CD4-positive, CD25-positive, alpha-beta regulatory T cell (primary cell): ENCODE measurements at regions not wholly inside any gene's neighbourhood (a gene's known extent, or its start where the extent isn't known, plus 50 kb on each side); places are given as distances from the start of the nearest gene placed in this dataset.

Experiments
- ATAC-seq, 2 donors: fragments of 150-1000 bp; cut with Tn5 transposase; one replicate each; pipeline ENCODE4 v1.10.0; 2021; ENCODE audit warnings: low read depth in 2 of 2, moderate number of reproducible peaks in 2 of 2, moderate library complexity in 1 of 2
- DNase-seq, 3 donors: peaks; one replicate each; pipeline versions ENCODE4 v3.0.0 to v3.0.0-alpha.2; 2012 to 2022; ENCODE audit warnings: mixed read lengths in 1 of 3
- H3K27ac ChIP-seq: one replicate; pipeline ENCODE4 v1.7.0; 2013; ENCODE audit warnings: mild to moderate bottlenecking, low read length; ENCODE audit not compliant: insufficient read depth, poor library complexity, severe bottlenecking
- H3K27me3 ChIP-seq: one replicate; pipeline ENCODE4 v1.7.0; 2013; ENCODE audit warnings: low read length; ENCODE audit not compliant: control insufficient read depth, insufficient read depth
- H3K36me3 ChIP-seq: one replicate; pipeline ENCODE4 v1.7.0; 2013; ENCODE audit warnings: mild to moderate bottlenecking, low read length, moderate library complexity; ENCODE audit not compliant: control insufficient read depth, insufficient read depth
- H3K4me1 ChIP-seq: 2 replicates; pipeline ENCODE4 v1.7.0; 2013; ENCODE audit warnings: mild to moderate bottlenecking, low read length; ENCODE audit not compliant: insufficient read depth, control insufficient read depth, poor library complexity, severe bottlenecking
- H3K4me3 ChIP-seq: one replicate; pipeline ENCODE4 v1.7.0; 2013; ENCODE audit warnings: low read depth, mild to moderate bottlenecking, low read length, moderate library complexity
- H3K9me3 ChIP-seq, 2 experiments: 1 replicate in 1 of 2; 2 replicates in 1 of 2; pipeline ENCODE4 v1.7.0; 2013; ENCODE audit warnings: low read length in 2 of 2, mild to moderate bottlenecking in 1 of 2, moderate library complexity in 1 of 2; ENCODE audit not compliant: control insufficient read depth in 2 of 2
- H3K27ac Mint-ChIP-seq, 3 donors: one replicate each; pipeline ENCODE4 v1.8.0; 2020 to 2022; ENCODE audit warnings: mild to moderate bottlenecking in 3 of 3, mixed read lengths in 3 of 3, moderate library complexity in 2 of 3
- H3K27me3 Mint-ChIP-seq: one replicate; pipeline ENCODE4 v1.8.0; 2022; ENCODE audit warnings: mild to moderate bottlenecking, mixed read lengths
- H3K36me3 Mint-ChIP-seq: one replicate; pipeline ENCODE4 v1.8.0; 2020; ENCODE audit warnings: mixed read lengths
- H3K4me1 Mint-ChIP-seq, 4 donors: one replicate each; pipeline ENCODE4 v1.8.0; 2020 to 2022; ENCODE audit warnings: mixed read lengths in 4 of 4, mild to moderate bottlenecking in 1 of 4
- H3K4me3 Mint-ChIP-seq, 4 donors: one replicate each; pipeline ENCODE4 v1.8.0; 2020 to 2022; ENCODE audit warnings: mild to moderate bottlenecking in 4 of 4, mixed read lengths in 4 of 4, moderate library complexity in 3 of 4
- H3K9me3 Mint-ChIP-seq, 7 donors: one replicate each; pipeline ENCODE4 v1.8.0; 2020 to 2022; ENCODE audit warnings: mixed read lengths in 7 of 7, mild to moderate bottlenecking in 3 of 7, moderate library complexity in 2 of 7

- no peak overlapping the region for H3K4me3 Mint-ChIP-seq
- no peak overlapping the region for H3K4me3 ChIP-seq
- ATAC-seq (no peak), DNase-seq (no peak)
- no peak overlapping the region for H3K27ac ChIP-seq
- H3K27ac Mint-ChIP-seq: no peak overlapping the region
- no peaks in the 10 kb centered on the region for H3K27me3 Mint-ChIP-seq
- H3K4me1 Mint-ChIP-seq: no peaks in the 10 kb centered on the region
- no peaks in the 10 kb centered on the region for H3K36me3 Mint-ChIP-seq
- no peaks in the 10 kb centered on the region for H3K4me1 ChIP-seq
- H3K27me3 ChIP-seq: no peaks in the 10 kb centered on the region
- H3K36me3 ChIP-seq: no peaks in the 10 kb centered on the region
- H3K9me3 ChIP-seq: no peaks in the 10 kb centered on the region
- H3K9me3 Mint-ChIP-seq: peaks cover 0 to 8% (median 2%) of the 10 kb centered on the region in 7 donors
Observed at GRCh38 chr4:171667906-171668305, 145.3 kb upstream of the GALNTL6 start.

DNA sequence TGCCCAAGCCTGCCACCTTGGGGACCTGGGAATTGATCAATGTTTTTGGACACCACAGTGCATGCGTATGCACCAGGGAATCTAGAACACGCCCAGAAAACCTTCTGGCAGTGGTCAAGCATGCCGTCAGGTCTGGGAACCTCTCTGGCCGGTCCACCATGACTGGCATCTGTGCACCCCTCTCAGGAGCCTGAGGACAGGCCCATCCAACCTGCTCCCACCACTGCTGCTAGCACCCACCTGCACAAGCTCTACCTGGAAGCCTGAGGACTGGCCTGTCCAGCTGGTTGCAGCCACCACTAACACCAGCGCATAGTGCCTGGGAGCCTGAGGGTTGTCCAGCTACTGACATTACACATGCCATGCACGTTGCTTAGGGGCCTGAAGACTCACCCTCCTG, 162.1 kb upstream of the GALNTL6 start:
- H3K27me3 Mint-ChIP-seq: no peaks in the 10 kb centered on the region
- ATAC-seq: no peak
- H3K4me3 Mint-ChIP-seq: no peak overlapping the region
- Histone ChIP-seq H3K9me3 (no peaks in the 10 kb centered on the region), H3K27ac (no peak overlapping the region), H3K36me3 (no peaks in the 10 kb centered on the region), H3K27me3 (no peaks in the 10 kb centered on the region), H3K4me3 (no peak overlapping the region), H3K4me1 (no peaks in the 10 kb centered on the region)
- no peaks in the 10 kb centered on the region for H3K4me1 Mint-ChIP-seq
- no peaks in the 10 kb centered on the region for H3K36me3 Mint-ChIP-seq
- no peak for DNase-seq
- peaks cover 0 to 8% (median 2%) of the 10 kb centered on the region in 7 donors for H3K9me3 Mint-ChIP-seq
- no peak overlapping the region for H3K27ac Mint-ChIP-seq

GRCh38 chr4:171650543-171650942, 162.7 kb upstream of the GALNTL6 start:
- Mint-ChIP-seq H3K27me3 (no peaks in the 10 kb centered on the region), H3K9me3 (peaks cover 0 to 8% (median 2%) of the 10 kb centered on the region in 7 donors), H3K4me1 (no peaks in the 10 kb centered on the region), H3K4me3 (no peak overlapping the region), H3K36me3 (no peaks in the 10 kb centered on the region), H3K27ac (no peak overlapping the region)
- Histone ChIP-seq H3K27me3 (no peaks in the 10 kb centered on the region), H3K4me3 (no peak overlapping the region), H3K4me1 (no peaks in the 10 kb centered on the region), H3K27ac (no peak overlapping the region), H3K36me3 (no peaks in the 10 kb centered on the region), H3K9me3 (no peaks in the 10 kb centered on the region)
- ATAC-seq (no peak), DNase-seq (no peak)

DNA sequence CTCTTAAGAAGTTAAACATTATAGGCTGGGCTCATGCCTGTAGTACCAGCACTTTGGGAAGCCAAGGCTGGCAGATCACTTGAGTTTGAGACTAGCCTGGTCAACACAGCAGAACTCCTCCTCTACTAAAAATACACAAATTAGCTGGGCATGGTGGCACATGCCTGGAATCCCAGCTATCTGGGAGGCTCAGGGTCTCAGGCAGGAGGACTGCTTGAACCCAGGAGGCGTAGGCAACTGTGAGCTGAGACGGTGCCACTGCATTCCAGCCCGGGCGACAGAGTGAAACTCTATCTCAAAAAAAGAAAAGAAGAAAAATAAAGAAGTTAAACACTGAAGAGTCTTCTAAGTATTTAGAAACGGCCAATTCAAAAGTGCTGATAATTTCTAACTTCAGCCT, 164.3 kb upstream of the GALNTL6 start:
- Histone ChIP-seq H3K9me3 (no peaks in the 10 kb centered on the region), H3K27ac (no peak overlapping the region), H3K36me3 (no peaks in the 10 kb centered on the region), H3K4me3 (no peak overlapping the region), H3K27me3 (no peaks in the 10 kb centered on the region), H3K4me1 (no peaks in the 10 kb centered on the region)
- no peak for DNase-seq
- peaks cover 0 to 13% (median 2%) of the 10 kb centered on the region in 7 donors for H3K9me3 Mint-ChIP-seq
- H3K27ac Mint-ChIP-seq: no peak overlapping the region
- no peaks in the 10 kb centered on the region for H3K27me3 Mint-ChIP-seq
- no peak overlapping the region for H3K4me3 Mint-ChIP-seq
- ATAC-seq: no peak
- no peaks in the 10 kb centered on the region for H3K36me3 Mint-ChIP-seq
- no peaks in the 10 kb centered on the region for H3K4me1 Mint-ChIP-seq

GRCh38 chr4:171646984-171647383, 166.2 kb upstream of the GALNTL6 start:
- no peaks in the 10 kb centered on the region for H3K27me3 ChIP-seq
- Mint-ChIP-seq H3K27ac (no peak overlapping the region), H3K36me3 (no peaks in the 10 kb centered on the region), H3K27me3 (no peaks in the 10 kb centered on the region), H3K4me3 (no peak overlapping the region), H3K4me1 (no peaks in the 10 kb centered on the region), H3K9me3 (peaks cover 0 to 9% (median 3%) of the 10 kb centered on the region in 7 donors)
- DNase-seq (no peak), ATAC-seq (no peak)
- H3K27ac ChIP-seq: no peak overlapping the region
- no peak overlapping the region for H3K4me3 ChIP-seq
- H3K9me3 ChIP-seq: peaks cover 0 to 11% of the 10 kb centered on the region in 2 experiments
- H3K36me3 ChIP-seq: no peaks in the 10 kb centered on the region
- H3K4me1 ChIP-seq: no peaks in the 10 kb centered on the region

- Mint-ChIP-seq H3K36me3 (no peaks in the 10 kb centered on the region), H3K4me3 (no peak overlapping the region), H3K27me3 (no peaks in the 10 kb centered on the region), H3K9me3 (peaks cover 2 to 14% (median 6%) of the 10 kb centered on the region in 7 donors), H3K4me1 (no peaks in the 10 kb centered on the region), H3K27ac (no peak overlapping the region)
- Histone ChIP-seq H3K4me3 (no peak overlapping the region), H3K36me3 (no peaks in the 10 kb centered on the region), H3K27ac (no peak overlapping the region), H3K4me1 (no peaks in the 10 kb centered on the region), H3K9me3 (peaks cover 0 to 11% of the 10 kb centered on the region in 2 experiments), H3K27me3 (no peaks in the 10 kb centered on the region)
- ATAC-seq (no peak), DNase-seq (no peak)
Observed at GRCh38 chr4:171644430-171645057, 168.7 kb upstream of the GALNTL6 start.

DNA sequence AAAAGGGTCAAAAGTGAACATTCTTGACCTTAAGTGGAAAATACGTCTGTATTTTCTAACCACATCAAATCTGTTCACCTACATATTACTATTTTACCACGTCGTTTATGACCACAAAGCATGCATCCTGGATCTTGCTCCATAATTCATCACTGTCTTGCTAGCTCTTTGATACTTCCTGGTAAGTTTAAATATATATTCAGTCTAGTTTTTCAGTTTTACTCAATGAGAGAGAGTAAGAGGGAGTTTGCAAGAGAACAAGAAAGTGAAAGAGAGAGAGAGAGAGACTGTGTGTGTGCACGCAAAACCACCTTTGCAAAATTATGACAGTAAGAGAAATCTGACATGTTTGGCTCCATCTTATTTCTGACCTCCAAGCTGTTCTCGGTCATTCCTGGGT, 173.7 kb upstream of the GALNTL6 start:
- Histone ChIP-seq H3K27ac (no peak overlapping the region), H3K27me3 (no peaks in the 10 kb centered on the region), H3K4me3 (no peak overlapping the region), H3K9me3 (peaks cover 0 to 11% of the 10 kb centered on the region in 2 experiments), H3K4me1 (no peaks in the 10 kb centered on the region), H3K36me3 (no peaks in the 10 kb centered on the region)
- no peak overlapping the region for H3K27ac Mint-ChIP-seq
- H3K9me3 Mint-ChIP-seq: peaks cover 3 to 13% (median 6%) of the 10 kb centered on the region in 7 donors
- H3K27me3 Mint-ChIP-seq: no peaks in the 10 kb centered on the region
- no peaks in the 10 kb centered on the region for H3K36me3 Mint-ChIP-seq
- ATAC-seq: no peak
- no peak overlapping the region for H3K4me3 Mint-ChIP-seq
- no peak for DNase-seq
- no peaks in the 10 kb centered on the region for H3K4me1 Mint-ChIP-seq

DNA sequence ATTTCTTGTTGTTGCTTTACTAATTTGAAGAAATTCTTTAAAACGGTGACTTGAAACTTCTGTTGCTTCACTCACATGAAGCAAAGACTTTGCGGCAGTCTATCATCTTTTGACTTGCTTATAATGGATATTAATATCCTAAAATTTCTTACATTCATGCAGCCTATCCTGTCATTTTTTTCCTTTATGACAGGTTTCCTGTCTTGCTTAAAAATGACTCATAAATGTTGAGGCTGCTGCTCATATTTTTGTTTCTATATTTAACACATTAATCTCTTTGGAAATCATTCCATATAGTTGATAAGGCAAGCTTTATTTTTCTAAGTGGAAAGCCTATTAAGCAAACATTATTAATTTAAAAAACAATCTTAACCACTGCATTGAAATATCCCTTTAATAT, 176.6 kb upstream of the GALNTL6 start:
- ATAC-seq (no peak), DNase-seq (no peak)
- Histone ChIP-seq H3K27ac (no peak overlapping the region), H3K36me3 (no peaks in the 10 kb centered on the region), H3K9me3 (no peaks in the 10 kb centered on the region), H3K4me3 (no peak overlapping the region), H3K27me3 (no peaks in the 10 kb centered on the region), H3K4me1 (no peaks in the 10 kb centered on the region)
- Mint-ChIP-seq H3K36me3 (no peaks in the 10 kb centered on the region), H3K4me3 (no peak overlapping the region), H3K9me3 (peaks cover 2 to 18% (median 6%) of the 10 kb centered on the region in 7 donors), H3K27me3 (no peaks in the 10 kb centered on the region), H3K4me1 (no peaks in the 10 kb centered on the region), H3K27ac (no peak overlapping the region)
